Pancreas (tissue), 10 donors: ENCODE measurements at regions not wholly inside any gene's neighbourhood (a gene's known extent, or its start where the extent isn't known, plus 50 kb on each side); places are given as distances from the start of the nearest gene placed in this dataset.
"Not testable (repeated sequence)": the region's sequence is repeated elsewhere in the genome, so short reads cannot be mapped to it uniquely, and the experiment has no call there.

Experiments used
- ATAC-seq, 4 donors: fragments of 200-7000 bp; cut with Tn5 transposase; one replicate each; pipeline versions ENCODE4 v1.8.0 to v1.9.1; 2020; ENCODE audit warnings: mild to moderate bottlenecking in 4 of 4, moderate library complexity in 4 of 4
- DNase-seq, 6 donors: peaks; one replicate each; pipeline ENCODE4 v3.0.0-alpha.2; 2020
- FAIRE-seq: peaks from 2 replicates; lab custom pipeline; 2012; peaks lifted over from hg19 to GRCh38; lab: Jason Lieb, UNC
- H3K27ac ChIP-seq, 4 donors: fragments of 200-600 bp; sonication (generic); 1 replicate in 3 of 4; 2 replicates in 1 of 4; pipeline versions ENCODE4 v1.5.0 to v1.8.0; 2020
- H3K27me3 ChIP-seq, 4 donors: fragments of 200-600 bp; one replicate each; pipeline ENCODE4 v1.8.0; 2021
- H3K36me3 ChIP-seq, 3 donors: fragments of 200-600 bp; sonication (generic) in 1 of 3; one replicate each; pipeline versions ENCODE4 v1.5.0 to v1.8.0; 2020 to 2021
- H3K4me1 ChIP-seq, 3 donors: fragments of 200-600 bp; one replicate each; pipeline ENCODE4 v1.8.0; 2021
- H3K4me3 ChIP-seq, 4 donors: fragments of 200-600 bp; sonication (generic) in 2 of 4; one replicate each; pipeline versions ENCODE4 v1.5.0 to v1.8.0; 2020 to 2021
- H3K9me3 ChIP-seq, 4 donors: fragments of 200-600 bp; one replicate each; pipeline ENCODE4 v1.8.0; 2021
- CTCF ChIP-seq, 4 donors: fragments of 200-600 bp; sonication (generic) in 3 of 4; IDR thresholded peaks; one replicate each; pipeline versions ENCODE4 v1.5.0 to v1.8.0; 2021; ENCODE audit warnings: antibody characterized with exemption in 4 of 4
- WGBS, 2 donors: extraction: QIAGEN DNeasy Blood & Tissue Kit; methylation state at CpG; one replicate each; pipeline ENCODE4 v1.1.7; 2013; 5-methylcytosine and 5-hydroxymethylcytosine counted together
- intact Hi-C, 3 donors: fragments of 100-400 bp; cut with DNase I; formaldehyde crosslinking; loops; one replicate each; pipeline versions ENCODE4 v1.11.1 to v1.14.2; 2022
- donor health status: healthy with polysubstance abuse.
- donor health status: DM: no; HTN: no; CAD: no; lungs with moderate emphysema.
- donor health status: DM: no; HTN: no; CAD: no.
- donor health status: control.
- donor health status: control.
- donor health status: Bipolar disorder and iron deficiency.
- donor health status: DM: yes; HTN: yes; CAD: no.
- donor health status: DM: no; HTN: no; CAD: no.
- donor health status: DM: no; HTN: no; CAD: no.
- donor health status: DM: yes; HTN: yes; CAD: no.

GRCh38 chr20:30397111-30397510, 860.4 kb upstream of the DEFB115 start:
- H3K36me3 ChIP-seq, result not testable (repeated sequence)

GRCh38 chr20:30405061-30405460, 852.4 kb upstream of the DEFB115 start:
- ATAC-seq, H3K36me3 ChIP-seq, intact Hi-C loops, H3K9me3 ChIP-seq, H3K4me3 ChIP-seq, H3K4me1 ChIP-seq, FAIRE-seq, H3K27me3 ChIP-seq, H3K27ac ChIP-seq: not testable (repeated sequence)
- peak in 1 of 6 donors; percentile 71 for DNase-seq
- WGBS, 2 donors, result 93 to 98% methylated on average over 15 to 18 of the region's 18 CpGs

More at GRCh38 chr20:30397111-30397510, 860.4 kb upstream of the DEFB115 start:
- H3K4me3 ChIP-seq, H3K27me3 ChIP-seq, FAIRE-seq, H3K4me1 ChIP-seq, H3K9me3 ChIP-seq, ATAC-seq, DNase-seq, H3K27ac ChIP-seq, intact Hi-C loops: not testable (repeated sequence)
- 90 to 97% methylated on average over 2 of the region's 2 CpGs for WGBS, 2 donors

- H3K27ac ChIP-seq, H3K4me3 ChIP-seq, ATAC-seq, H3K9me3 ChIP-seq, H3K27me3 ChIP-seq, H3K36me3 ChIP-seq, H3K4me1 ChIP-seq, intact Hi-C loops, FAIRE-seq: not testable (repeated sequence)
- DNase-seq, result peak in 1 of 6 donors; percentile 77
- 94 to 98% methylated on average over 7 to 25 of the region's 27 CpGs for WGBS, 2 donors
These were observed 851.9 kb upstream of the DEFB115 start for GRCh38 chr20:30405585-30405984.

- H3K36me3 ChIP-seq, FAIRE-seq, DNase-seq, H3K27me3 ChIP-seq, H3K4me3 ChIP-seq, H3K27ac ChIP-seq, H3K9me3 ChIP-seq, intact Hi-C loops, ATAC-seq, H3K4me1 ChIP-seq: not testable (repeated sequence)
- 0 to 5% methylated on average over 1 of the region's 1 CpG for WGBS, 2 donors
These were observed 851.1 kb upstream of the DEFB115 start for GRCh38 chr20:30406370-30406769.

GRCh38 chr20:30412972-30413371, 844.5 kb upstream of the DEFB115 start:
- Histone ChIP-seq H3K4me1 (no peaks in the 10 kb centered on the region), H3K4me3 (no peak overlapping the region), H3K9me3 (no peaks in the 10 kb centered on the region), H3K36me3 (no peaks in the 10 kb centered on the region), H3K27me3 (no peaks in the 10 kb centered on the region), H3K27ac (no peak overlapping the region)
- FAIRE-seq, result no peak
- no peak for DNase-seq
- no peak for ATAC-seq
- intact Hi-C loops, result no loop called here
- 46 to 78% methylated on average over 2 of the region's 2 CpGs for WGBS, 2 donors
- TF ChIP-seq CTCF (IDR thresholded peaks at IDR 0.05), result no peak

GRCh38 chr20:30417387-30417786, 840.1 kb upstream of the DEFB115 start:
- DNase-seq, H3K4me1 ChIP-seq, H3K4me3 ChIP-seq, FAIRE-seq, ATAC-seq, H3K27me3 ChIP-seq, H3K27ac ChIP-seq, intact Hi-C loops, H3K36me3 ChIP-seq, H3K9me3 ChIP-seq: not testable (repeated sequence)
- 70 to 82% methylated on average over 4 of the region's 4 CpGs for WGBS, 2 donors

GRCh38 chr20:30418378-30418777, 839.1 kb upstream of the DEFB115 start:
- H3K27ac ChIP-seq, H3K9me3 ChIP-seq, H3K4me1 ChIP-seq, H3K36me3 ChIP-seq, intact Hi-C loops, FAIRE-seq, ATAC-seq, DNase-seq, H3K27me3 ChIP-seq, H3K4me3 ChIP-seq: not testable (repeated sequence)
- WGBS, 2 donors, result 75 to 85% methylated on average over 4 of the region's 4 CpGs

GRCh38 chr20:30419466-30419865, 838.0 kb upstream of the DEFB115 start:
- intact Hi-C loops, result no loop called here
- FAIRE-seq, result no peak
- Histone ChIP-seq H3K27ac (no peak overlapping the region), H3K27me3 (no peaks in the 10 kb centered on the region), H3K9me3 (no peaks in the 10 kb centered on the region), H3K4me3 (no peak overlapping the region), H3K36me3 (no peaks in the 10 kb centered on the region), H3K4me1 (no peaks in the 10 kb centered on the region)
- no peak for DNase-seq
- 54 to 71% methylated on average over 2 of the region's 2 CpGs for WGBS, 2 donors
- no peak for TF ChIP-seq CTCF (IDR thresholded peaks at IDR 0.05)
- no peak for ATAC-seq

GRCh38 chr20:30419871-30420420, 837.5 kb upstream of the DEFB115 start:
- H3K27ac ChIP-seq, intact Hi-C loops, H3K4me3 ChIP-seq, ATAC-seq, H3K36me3 ChIP-seq, H3K27me3 ChIP-seq, FAIRE-seq, DNase-seq, H3K4me1 ChIP-seq, H3K9me3 ChIP-seq: not testable (repeated sequence)
- WGBS, 2 donors, result 53 to 60% methylated on average over 7 of the region's 7 CpGs
